WTC11 (cell line): ENCODE measurements at regions not wholly inside any gene's neighbourhood (a gene's known extent, or its start where the extent isn't known, plus 50 kb on each side); places are given as distances from the start of the nearest gene placed in this dataset.
A peak's percentile ranks its signal among the peaks of the same experiment; 100 is the strongest.

Source experiments
- ATAC-seq: fragments of 200-7000 bp; cut with Tn5 transposase; 2 replicates; pipeline ENCODE4 v1.10.0; 2021; ENCODE audit warnings: mild to moderate bottlenecking, moderate library complexity
- CTCF ChIA-PET: fragments of 300-600 bp; sonication (Branson Sonifier 250); formaldehyde crosslinking; loops from one replicate; lab custom pipeline; 2021; ENCODE audit warnings: antibody characterized with exemption; lab: Charles Lee
- POLR2A ChIA-PET: fragments of 350-600 bp; sonication (Branson Sonifier 250); formaldehyde crosslinking; loops from one replicate; lab custom pipeline; 2021; ENCODE audit warnings: antibody characterized with exemption; lab: Charles Lee
- DNase-seq: peaks from one replicate; pipeline ENCODE4 v3.0.0; 2021; ENCODE audit warnings: low spot score
- H3K27ac Mint-ChIP-seq: 2 replicates; pipeline ENCODE4 v1.8.0; 2021; ENCODE audit warnings: mixed read lengths
- H3K27me3 Mint-ChIP-seq: 2 replicates; pipeline ENCODE4 v1.8.0; 2021; ENCODE audit warnings: low read depth, mild to moderate bottlenecking, moderate library complexity, mixed read lengths
- H3K36me3 Mint-ChIP-seq: 2 replicates; pipeline ENCODE4 v1.8.0; 2021; ENCODE audit warnings: mixed read lengths
- H3K4me1 Mint-ChIP-seq: 2 replicates; pipeline ENCODE4 v1.8.0; 2022; ENCODE audit warnings: mixed read lengths
- H3K4me3 Mint-ChIP-seq: 2 replicates; pipeline ENCODE4 v1.8.0; 2021; ENCODE audit warnings: mild to moderate bottlenecking, moderate library complexity, mixed read lengths
- H3K9me3 Mint-ChIP-seq: 2 replicates; pipeline ENCODE4 v1.8.0; 2021; ENCODE audit warnings: mixed read lengths
- ATF1 ChIP-seq: sonication (generic); formaldehyde crosslinking; IDR thresholded peaks from 2 replicates; pipeline ENCODE4 v1.8.1; 2023; ENCODE audit warnings: mild to moderate bottlenecking, moderate library complexity, missing genetic modification reagents
- CREM ChIP-seq: sonication (generic); formaldehyde crosslinking; IDR thresholded peaks from 2 replicates; pipeline ENCODE4 v1.8.1; 2022; ENCODE audit warnings: mild to moderate bottlenecking, missing genetic modification reagents, moderate library complexity
- ELF4 ChIP-seq: sonication (generic); formaldehyde crosslinking; IDR thresholded peaks from 2 replicates; pipeline ENCODE4 v1.8.1; 2022; ENCODE audit warnings: low read depth, mild to moderate bottlenecking, moderate library complexity, missing genetic modification reagents
- EMX1 ChIP-seq: fragments of 250-450 bp; sonication (Bioruptor Pico); IDR thresholded peaks from 2 replicates; pipeline ENCODE4 v1.8.0; 2021; ENCODE audit warnings: mild to moderate bottlenecking
- ETV6 ChIP-seq: sonication (generic); formaldehyde crosslinking; IDR thresholded peaks from 2 replicates; pipeline ENCODE4 v1.8.1; 2022; ENCODE audit warnings: mild to moderate bottlenecking, missing genetic modification reagents
- FOXJ3 ChIP-seq: sonication (generic); formaldehyde crosslinking; IDR thresholded peaks from 2 replicates; pipeline ENCODE4 v1.9.0; 2021; ENCODE audit warnings: missing genetic modification reagents, mild to moderate bottlenecking, borderline replicate concordance
- FOXK1 ChIP-seq: sonication (generic); formaldehyde crosslinking; IDR thresholded peaks from 2 replicates; pipeline ENCODE4 v1.8.0; 2022; ENCODE audit warnings: mild to moderate bottlenecking, moderate library complexity, missing genetic modification reagents
- GRHL2 ChIP-seq: fragments of 250-450 bp; sonication (Bioruptor Pico); IDR thresholded peaks from 2 replicates; pipeline ENCODE4 v1.8.0; 2022; ENCODE audit warnings: mild to moderate bottlenecking, moderate library complexity; ENCODE audit not compliant: insufficient replicate concordance, severe bottlenecking
- HMGA2 ChIP-seq: fragments of 250-450 bp; sonication (Bioruptor Pico); IDR thresholded peaks from 2 replicates; pipeline ENCODE4 v1.4.0; 2021; ENCODE audit warnings: mild to moderate bottlenecking, moderate library complexity
- IRF2 ChIP-seq: sonication (generic); formaldehyde crosslinking; IDR thresholded peaks from 2 replicates; pipeline ENCODE4 v1.8.0; 2022; ENCODE audit warnings: low read depth, missing genetic modification reagents, borderline replicate concordance
- MYBL2 ChIP-seq: sonication (generic); formaldehyde crosslinking; IDR thresholded peaks from 2 replicates; pipeline ENCODE4 v1.8.1; 2023; ENCODE audit warnings: mild to moderate bottlenecking, moderate library complexity, missing genetic modification reagents
- NFYB ChIP-seq: sonication (generic); formaldehyde crosslinking; conservative IDR thresholded peaks from 2 replicates; pipeline ENCODE4 v1.8.0; 2022; ENCODE audit warnings: low read depth, missing genetic modification reagents
- NR1H2 ChIP-seq: sonication (generic); formaldehyde crosslinking; IDR thresholded peaks from 2 replicates; pipeline ENCODE4 v1.9.0; 2021; ENCODE audit warnings: mild to moderate bottlenecking, moderate library complexity, missing genetic modification reagents
- NR3C1 ChIP-seq: sonication (generic); formaldehyde crosslinking; conservative IDR thresholded peaks from 2 replicates; pipeline ENCODE4 v1.8.1; 2023; ENCODE audit warnings: low read depth, mild to moderate bottlenecking, missing genetic modification reagents
- PREB ChIP-seq: sonication (generic); formaldehyde crosslinking; IDR thresholded peaks from 2 replicates; pipeline ENCODE4 v1.8.1; 2022; ENCODE audit warnings: mild to moderate bottlenecking, missing genetic modification reagents, moderate library complexity, borderline replicate concordance
- RELA ChIP-seq: sonication (generic); formaldehyde crosslinking; IDR thresholded peaks from 2 replicates; pipeline ENCODE4 v1.8.1; 2022; ENCODE audit warnings: missing genetic modification reagents, mild to moderate bottlenecking, borderline replicate concordance
- TEAD1 ChIP-seq: sonication (generic); formaldehyde crosslinking; IDR thresholded peaks from 2 replicates; pipeline ENCODE4 v1.8.0; 2022; ENCODE audit warnings: mild to moderate bottlenecking, missing genetic modification reagents
- TP53 ChIP-seq: sonication (generic); formaldehyde crosslinking; IDR thresholded peaks from 2 replicates; pipeline ENCODE4 v1.8.1; 2023; ENCODE audit warnings: mild to moderate bottlenecking, missing genetic modification reagents
- ZNF121 ChIP-seq: sonication (generic); formaldehyde crosslinking; IDR thresholded peaks from 2 replicates; pipeline ENCODE4 v1.8.0; 2023; ENCODE audit warnings: missing genetic modification reagents
- ZNF138 ChIP-seq: sonication (generic); formaldehyde crosslinking; conservative IDR thresholded peaks from 2 replicates; pipeline ENCODE4 v1.8.1; 2022; ENCODE audit warnings: mild to moderate bottlenecking, moderate library complexity, missing genetic modification reagents
- TF ChIP-seq, protein P1 (sequence below): sonication (generic); formaldehyde crosslinking; IDR thresholded peaks from 2 replicates; pipeline ENCODE4 v1.8.1; 2023; ENCODE audit warnings: mild to moderate bottlenecking, missing genetic modification reagents
- TF ChIP-seq, protein P2 (sequence below): fragments of 250-450 bp; sonication (Bioruptor Pico); IDR thresholded peaks from 2 replicates; pipeline ENCODE4 v1.9.0; 2021; ENCODE audit warnings: mild to moderate bottlenecking
- TF ChIP-seq, protein P3 (sequence below): sonication (generic); formaldehyde crosslinking; IDR thresholded peaks from 2 replicates; pipeline ENCODE4 v1.8.0; 2022; ENCODE audit warnings: missing genetic modification reagents

DNA sequence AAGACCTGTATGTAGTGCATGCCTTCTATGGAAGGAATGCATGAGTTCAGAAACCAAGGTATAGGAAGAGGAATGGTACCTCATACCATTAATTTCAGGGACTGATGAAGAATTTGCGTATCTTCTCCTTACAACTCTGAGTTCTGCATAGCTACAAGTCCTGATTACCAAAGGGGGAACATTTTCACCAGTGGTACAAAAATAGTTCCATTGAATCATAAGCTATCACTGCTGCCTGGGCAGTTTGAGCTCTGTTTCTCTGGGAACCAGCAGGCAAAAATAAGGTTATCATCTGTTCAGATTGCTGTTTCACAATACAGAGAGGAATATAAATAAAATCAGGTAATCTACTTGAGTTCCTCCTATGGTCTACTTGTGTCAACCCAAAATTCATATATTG lies 77.9 kb upstream of the GNPDA2 start:
- Mint-ChIP-seq H3K9me3 (peaks cover 18% of the 10 kb centered on the region), H3K36me3 (peaks cover 12% of the 10 kb centered on the region), H3K4me1 (no peaks in the 10 kb centered on the region), H3K27me3 (no peaks in the 10 kb centered on the region), H3K4me3 (no peak overlapping the region), H3K27ac (no peak overlapping the region)
- ATAC-seq (no peak), DNase-seq (no peak)
- CTCF ChIA-PET: no interaction called here
- TF ChIP-seq, protein P1, sequence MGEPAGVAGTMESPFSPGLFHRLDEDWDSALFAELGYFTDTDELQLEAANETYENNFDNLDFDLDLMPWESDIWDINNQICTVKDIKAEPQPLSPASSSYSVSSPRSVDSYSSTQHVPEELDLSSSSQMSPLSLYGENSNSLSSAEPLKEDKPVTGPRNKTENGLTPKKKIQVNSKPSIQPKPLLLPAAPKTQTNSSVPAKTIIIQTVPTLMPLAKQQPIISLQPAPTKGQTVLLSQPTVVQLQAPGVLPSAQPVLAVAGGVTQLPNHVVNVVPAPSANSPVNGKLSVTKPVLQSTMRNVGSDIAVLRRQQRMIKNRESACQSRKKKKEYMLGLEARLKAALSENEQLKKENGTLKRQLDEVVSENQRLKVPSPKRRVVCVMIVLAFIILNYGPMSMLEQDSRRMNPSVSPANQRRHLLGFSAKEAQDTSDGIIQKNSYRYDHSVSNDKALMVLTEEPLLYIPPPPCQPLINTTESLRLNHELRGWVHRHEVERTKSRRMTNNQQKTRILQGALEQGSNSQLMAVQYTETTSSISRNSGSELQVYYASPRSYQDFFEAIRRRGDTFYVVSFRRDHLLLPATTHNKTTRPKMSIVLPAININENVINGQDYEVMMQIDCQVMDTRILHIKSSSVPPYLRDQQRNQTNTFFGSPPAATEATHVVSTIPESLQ (CRISPR knock-in tag): no peak
- TF ChIP-seq ETV6 (CRISPR knock-in tag): no peak
- POLR2A ChIA-PET: no interaction called here

GRCh38 chr4:44801384-44801783 lies 75.0 kb upstream of the GNPDA2 start:
- no peak for ATAC-seq
- TF ChIP-seq RELA (no peak), TP53 (no peak), ZNF121 (CRISPR knock-in tag) (no peak), IRF2 (no peak), EMX1 (CRISPR knock-in tag) (no peak), ELF4 (CRISPR knock-in tag) (no peak), GRHL2 (CRISPR knock-in tag) (no peak), PREB (no peak), CREM (CRISPR knock-in tag) (no peak), HMGA2 (no peak), ZNF138 (CRISPR knock-in tag) (no peak), FOXJ3 (CRISPR knock-in tag) (no peak), FOXK1 (no peak), MYBL2 (CRISPR knock-in tag) (no peak), NR3C1 (CRISPR knock-in tag) (no peak)
- TF ChIP-seq, protein P2, sequence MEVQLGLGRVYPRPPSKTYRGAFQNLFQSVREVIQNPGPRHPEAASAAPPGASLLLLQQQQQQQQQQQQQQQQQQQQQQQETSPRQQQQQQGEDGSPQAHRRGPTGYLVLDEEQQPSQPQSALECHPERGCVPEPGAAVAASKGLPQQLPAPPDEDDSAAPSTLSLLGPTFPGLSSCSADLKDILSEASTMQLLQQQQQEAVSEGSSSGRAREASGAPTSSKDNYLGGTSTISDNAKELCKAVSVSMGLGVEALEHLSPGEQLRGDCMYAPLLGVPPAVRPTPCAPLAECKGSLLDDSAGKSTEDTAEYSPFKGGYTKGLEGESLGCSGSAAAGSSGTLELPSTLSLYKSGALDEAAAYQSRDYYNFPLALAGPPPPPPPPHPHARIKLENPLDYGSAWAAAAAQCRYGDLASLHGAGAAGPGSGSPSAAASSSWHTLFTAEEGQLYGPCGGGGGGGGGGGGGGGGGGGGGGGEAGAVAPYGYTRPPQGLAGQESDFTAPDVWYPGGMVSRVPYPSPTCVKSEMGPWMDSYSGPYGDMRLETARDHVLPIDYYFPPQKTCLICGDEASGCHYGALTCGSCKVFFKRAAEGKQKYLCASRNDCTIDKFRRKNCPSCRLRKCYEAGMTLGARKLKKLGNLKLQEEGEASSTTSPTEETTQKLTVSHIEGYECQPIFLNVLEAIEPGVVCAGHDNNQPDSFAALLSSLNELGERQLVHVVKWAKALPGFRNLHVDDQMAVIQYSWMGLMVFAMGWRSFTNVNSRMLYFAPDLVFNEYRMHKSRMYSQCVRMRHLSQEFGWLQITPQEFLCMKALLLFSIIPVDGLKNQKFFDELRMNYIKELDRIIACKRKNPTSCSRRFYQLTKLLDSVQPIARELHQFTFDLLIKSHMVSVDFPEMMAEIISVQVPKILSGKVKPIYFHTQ: no peak
- peaks cover 8% of the 10 kb centered on the region; the same call in 1 of the 2 replicates for H3K27me3 Mint-ChIP-seq
- peaks cover 39% of the 10 kb centered on the region for H3K36me3 Mint-ChIP-seq
- peaks cover 45% of the 10 kb centered on the region for H3K9me3 Mint-ChIP-seq
- no peak for DNase-seq
- ChIA-PET CTCF (no interaction called here), POLR2A (no interaction called here)
- H3K4me1 Mint-ChIP-seq: no peaks in the 10 kb centered on the region
- no peak overlapping the region for H3K27ac Mint-ChIP-seq
- H3K4me3 Mint-ChIP-seq: no peak overlapping the region

DNA sequence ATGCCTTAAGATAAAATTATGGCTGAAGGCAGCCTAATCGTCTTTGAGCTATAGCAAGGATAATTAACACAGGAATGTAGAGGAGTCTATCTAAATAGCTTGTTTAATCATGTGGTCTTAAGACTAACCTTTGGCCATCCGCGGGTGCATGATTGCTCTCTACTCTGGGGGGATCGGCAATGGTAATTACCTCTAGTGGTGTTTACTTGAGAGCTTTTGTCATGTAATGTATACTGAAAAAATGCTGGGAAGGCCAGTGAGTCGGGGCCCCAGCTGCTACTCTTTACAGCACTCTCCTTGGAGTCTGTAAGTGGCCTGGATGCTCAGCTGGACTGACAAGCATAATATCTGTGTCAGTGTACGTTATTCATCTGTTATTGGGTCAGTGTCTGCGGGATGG lies 65.5 kb upstream of the GNPDA2 start:
- Mint-ChIP-seq H3K27me3 (peaks cover 11% of the 10 kb centered on the region), H3K36me3 (peaks cover 21% of the 10 kb centered on the region), H3K4me1 (peaks cover 6% of the 10 kb centered on the region; the same call in 1 of the 2 replicates), H3K27ac (no peak overlapping the region), H3K9me3 (peaks cover 57% of the 10 kb centered on the region), H3K4me3 (no peak overlapping the region)
- DNase-seq (peak; percentile 21), ATAC-seq (peak; percentile 90)
- ChIA-PET POLR2A (interaction anchor here (0.6 kb wide), 1 partner anchor 222 kb away, joined by 5 read pairs; no protein-coding TSS in a partner anchor), CTCF (no interaction called here)
- TF ChIP-seq ATF1 (CRISPR knock-in tag): no peak
- no peak for TF ChIP-seq NR1H2 (CRISPR knock-in tag)
- TF ChIP-seq, protein P3, sequence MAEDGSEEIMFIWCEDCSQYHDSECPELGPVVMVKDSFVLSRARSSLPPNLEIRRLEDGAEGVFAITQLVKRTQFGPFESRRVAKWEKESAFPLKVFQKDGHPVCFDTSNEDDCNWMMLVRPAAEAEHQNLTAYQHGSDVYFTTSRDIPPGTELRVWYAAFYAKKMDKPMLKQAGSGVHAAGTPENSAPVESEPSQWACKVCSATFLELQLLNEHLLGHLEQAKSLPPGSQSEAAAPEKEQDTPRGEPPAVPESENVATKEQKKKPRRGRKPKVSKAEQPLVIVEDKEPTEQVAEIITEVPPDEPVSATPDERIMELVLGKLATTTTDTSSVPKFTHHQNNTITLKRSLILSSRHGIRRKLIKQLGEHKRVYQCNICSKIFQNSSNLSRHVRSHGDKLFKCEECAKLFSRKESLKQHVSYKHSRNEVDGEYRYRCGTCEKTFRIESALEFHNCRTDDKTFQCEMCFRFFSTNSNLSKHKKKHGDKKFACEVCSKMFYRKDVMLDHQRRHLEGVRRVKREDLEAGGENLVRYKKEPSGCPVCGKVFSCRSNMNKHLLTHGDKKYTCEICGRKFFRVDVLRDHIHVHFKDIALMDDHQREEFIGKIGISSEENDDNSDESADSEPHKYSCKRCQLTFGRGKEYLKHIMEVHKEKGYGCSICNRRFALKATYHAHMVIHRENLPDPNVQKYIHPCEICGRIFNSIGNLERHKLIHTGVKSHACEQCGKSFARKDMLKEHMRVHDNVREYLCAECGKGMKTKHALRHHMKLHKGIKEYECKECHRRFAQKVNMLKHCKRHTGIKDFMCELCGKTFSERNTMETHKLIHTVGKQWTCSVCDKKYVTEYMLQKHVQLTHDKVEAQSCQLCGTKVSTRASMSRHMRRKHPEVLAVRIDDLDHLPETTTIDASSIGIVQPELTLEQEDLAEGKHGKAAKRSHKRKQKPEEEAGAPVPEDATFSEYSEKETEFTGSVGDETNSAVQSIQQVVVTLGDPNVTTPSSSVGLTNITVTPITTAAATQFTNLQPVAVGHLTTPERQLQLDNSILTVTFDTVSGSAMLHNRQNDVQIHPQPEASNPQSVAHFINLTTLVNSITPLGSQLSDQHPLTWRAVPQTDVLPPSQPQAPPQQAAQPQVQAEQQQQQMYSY (CRISPR knock-in tag): no peak
- no peak for TF ChIP-seq MYBL2 (CRISPR knock-in tag)
- no peak for TF ChIP-seq NFYB (CRISPR knock-in tag)
- no peak for TF ChIP-seq TEAD1 (CRISPR knock-in tag)
